GM21576 (cell line): ENCODE measurements at regions not wholly inside any gene's neighbourhood (a gene's known extent, or its start where the extent isn't known, plus 50 kb on each side); places are given as distances from the start of the nearest gene placed in this dataset.
"Not testable (repeated sequence)": the region's sequence is repeated elsewhere in the genome, so short reads cannot be mapped to it uniquely, and the experiment has no call there.

Experiments
- ATAC-seq: cut with Tn5 transposase; IDR thresholded peaks from one replicate; pipeline ENCODE4 v1.9.1; 2021; ENCODE audit warnings: mild to moderate bottlenecking, moderate library complexity; ENCODE audit not compliant: unreplicated experiment

DNA sequence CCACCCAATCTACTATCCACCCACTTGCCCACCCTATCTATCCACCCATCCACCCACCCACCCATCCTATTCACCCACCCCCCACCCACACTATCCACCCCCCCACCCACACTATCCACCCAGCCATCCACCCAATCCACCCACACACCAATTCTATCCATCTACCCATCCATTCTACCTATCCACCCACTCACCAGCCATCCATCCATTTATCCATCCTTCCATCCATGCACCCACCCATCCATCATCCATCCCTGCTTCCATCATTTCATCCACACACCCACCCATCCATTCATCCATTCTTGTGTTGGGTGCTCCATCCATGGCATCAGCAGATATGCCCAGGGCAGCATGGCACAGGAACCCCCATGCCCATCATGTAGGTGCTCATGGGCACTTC, 1206.6 kb downstream of the BRD1 start:
- ATAC-seq, result no peak

- not testable (repeated sequence) for ATAC-seq
Measured at GRCh38 chr22:48620460-48620859, 1207.2 kb downstream of the BRD1 start.

GRCh38 chr22:48619721-48620120, 1208.0 kb downstream of the BRD1 start:
- ATAC-seq, result no peak

DNA sequence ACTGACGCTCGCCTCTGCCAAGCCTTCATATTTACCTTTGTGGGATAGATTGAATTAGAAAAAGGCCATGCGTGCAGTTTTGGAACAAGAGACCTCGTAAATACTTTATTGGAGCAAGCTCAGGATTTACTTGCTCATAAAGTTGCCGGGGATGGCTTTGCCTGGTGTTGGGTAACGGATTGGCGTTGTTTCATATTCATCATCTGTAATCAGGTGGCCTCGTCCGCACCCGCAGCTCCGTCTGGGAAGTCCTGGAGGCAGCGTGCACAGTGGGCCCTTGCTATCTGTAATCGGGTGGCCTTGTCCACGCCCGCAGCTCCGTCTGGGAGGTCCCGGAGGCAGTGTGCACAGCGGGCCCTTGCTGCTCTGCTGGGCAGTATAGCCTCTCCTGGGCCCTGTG, 1209.3 kb downstream of the BRD1 start:
- ATAC-seq, result no peak

DNA sequence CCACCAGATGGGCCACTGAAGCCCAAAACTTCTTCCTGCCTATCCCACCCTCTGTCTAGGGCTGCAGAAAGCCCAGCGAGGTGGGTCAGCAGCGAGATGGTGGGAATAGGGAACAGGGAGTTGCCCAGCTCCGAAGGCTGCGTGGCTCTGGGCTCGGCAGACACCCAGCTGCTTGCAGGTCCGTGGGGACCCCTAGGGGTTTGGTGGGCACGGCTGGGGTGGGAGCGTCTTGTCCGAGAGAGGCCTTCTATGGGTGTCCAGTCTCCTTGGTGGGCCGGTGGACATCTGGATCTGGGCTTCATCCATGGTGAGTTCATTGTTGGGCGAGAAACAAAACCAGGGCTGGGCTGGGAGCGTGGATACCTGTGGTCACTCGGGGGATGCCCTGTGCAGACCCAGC, 1211.0 kb downstream of the BRD1 start:
- no peak for ATAC-seq

DNA sequence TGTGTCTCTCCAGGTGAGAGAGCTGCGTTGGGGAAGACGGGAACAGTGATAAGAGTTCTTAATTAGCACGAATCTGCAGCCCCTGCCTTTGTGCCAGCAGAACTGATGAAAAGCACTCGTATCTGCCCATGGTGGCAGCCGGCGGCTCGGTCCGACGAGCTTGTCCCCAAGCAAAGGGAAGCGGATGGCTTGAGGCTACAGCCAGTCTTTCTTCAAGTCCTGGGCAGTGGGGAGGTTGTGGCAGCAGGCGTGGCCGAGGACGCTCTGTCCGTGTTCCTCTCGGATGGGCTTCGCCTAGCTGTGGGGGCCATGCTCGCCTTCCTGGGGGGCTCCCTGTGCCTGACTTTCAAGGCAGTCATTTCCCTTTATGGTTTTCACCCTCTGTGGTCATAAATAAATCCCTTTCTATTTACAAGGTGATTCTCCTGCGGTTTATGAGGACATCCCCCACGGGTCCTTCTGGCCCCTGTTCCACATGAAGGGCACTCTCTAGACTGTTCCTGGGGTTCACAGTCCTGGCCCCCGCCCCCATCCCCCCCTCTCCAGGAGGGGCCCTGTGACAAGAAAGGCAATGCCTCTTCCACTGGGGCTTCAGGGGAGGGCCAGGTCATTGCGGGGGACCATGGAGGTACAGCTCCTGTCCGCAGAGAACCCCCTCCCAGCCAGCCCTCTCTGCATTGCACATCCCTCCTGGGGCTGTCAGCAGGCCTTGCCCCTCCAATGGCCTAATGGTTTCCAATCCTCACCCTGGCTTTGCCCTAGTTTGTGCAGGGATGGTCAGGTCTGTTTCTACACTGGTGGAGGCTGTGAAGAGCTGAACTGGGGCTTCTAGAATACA, 1212.3 kb downstream of the BRD1 start:
- no peak for ATAC-seq

- no peak for ATAC-seq
Measured at GRCh38 chr22:48613566-48614200, 1214.0 kb downstream of the BRD1 start.

GRCh38 chr22:48612077-48612995, 1215.3 kb downstream of the BRD1 start:
- ATAC-seq, result no peak

- no peak for ATAC-seq
Measured at GRCh38 chr22:48609279-48609865, 1218.3 kb downstream of the BRD1 start.

- no peak for ATAC-seq
Measured at GRCh38 chr22:48607901-48608662, 1219.6 kb downstream of the BRD1 start.

- no peak for ATAC-seq
Measured at GRCh38 chr22:48606684-48607307, 1220.9 kb downstream of the BRD1 start.

- no peak for ATAC-seq
Measured at GRCh38 chr22:48605856-48606481, 1221.7 kb downstream of the BRD1 start.

DNA sequence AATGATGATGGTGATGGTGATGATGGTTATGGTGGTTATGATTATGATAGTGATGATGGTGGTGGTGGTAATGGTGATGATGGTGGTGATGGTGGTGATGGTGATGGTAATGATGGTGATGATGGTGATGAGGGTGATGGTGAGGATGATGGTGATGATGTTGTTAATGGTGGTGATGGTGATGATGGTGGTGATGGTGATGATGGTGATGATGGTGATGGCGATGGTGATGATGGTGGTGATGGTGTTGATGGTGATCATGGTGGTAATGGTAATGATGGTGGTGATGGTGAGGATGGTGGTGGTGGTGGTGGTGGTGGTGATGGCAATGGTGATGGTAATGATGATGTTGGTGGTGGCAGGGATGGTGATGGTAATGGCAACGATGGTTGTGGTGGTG, 1222.5 kb downstream of the BRD1 start:
- ATAC-seq, result no peak

DNA sequence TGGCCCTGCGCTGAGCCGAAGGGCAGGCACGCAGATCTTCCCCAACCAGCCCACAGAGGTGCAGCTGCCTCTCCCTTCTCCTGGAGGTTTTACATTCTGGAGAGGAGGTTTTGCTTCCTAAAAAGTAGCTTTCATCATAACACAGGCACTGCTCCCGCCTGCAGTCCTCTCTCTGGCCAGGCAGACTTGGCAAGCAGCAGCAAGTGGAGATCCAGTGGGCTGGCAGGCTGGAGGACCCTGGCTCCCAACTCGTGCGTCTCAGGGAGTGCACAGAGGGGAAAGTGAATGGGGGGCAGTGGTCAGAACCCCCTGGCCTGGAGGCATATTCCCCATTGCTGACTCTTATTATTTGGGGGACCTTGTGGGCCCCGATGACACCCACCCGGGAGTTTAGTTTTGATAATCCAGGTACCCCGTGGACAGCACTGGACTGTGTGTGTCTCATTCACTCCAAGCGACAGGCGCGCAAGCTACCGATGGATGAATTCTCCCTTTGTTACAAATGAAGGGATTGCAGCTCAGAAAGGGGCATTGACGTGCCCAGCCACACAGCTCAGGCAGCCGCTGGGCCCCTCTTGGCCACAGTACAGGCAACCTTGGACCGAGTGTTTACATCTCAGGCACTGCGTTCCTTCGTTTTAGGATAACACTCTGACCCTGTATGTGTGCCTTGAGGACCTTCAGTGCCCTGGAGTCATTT, 1223.9 kb downstream of the BRD1 start:
- ATAC-seq, result no peak

DNA sequence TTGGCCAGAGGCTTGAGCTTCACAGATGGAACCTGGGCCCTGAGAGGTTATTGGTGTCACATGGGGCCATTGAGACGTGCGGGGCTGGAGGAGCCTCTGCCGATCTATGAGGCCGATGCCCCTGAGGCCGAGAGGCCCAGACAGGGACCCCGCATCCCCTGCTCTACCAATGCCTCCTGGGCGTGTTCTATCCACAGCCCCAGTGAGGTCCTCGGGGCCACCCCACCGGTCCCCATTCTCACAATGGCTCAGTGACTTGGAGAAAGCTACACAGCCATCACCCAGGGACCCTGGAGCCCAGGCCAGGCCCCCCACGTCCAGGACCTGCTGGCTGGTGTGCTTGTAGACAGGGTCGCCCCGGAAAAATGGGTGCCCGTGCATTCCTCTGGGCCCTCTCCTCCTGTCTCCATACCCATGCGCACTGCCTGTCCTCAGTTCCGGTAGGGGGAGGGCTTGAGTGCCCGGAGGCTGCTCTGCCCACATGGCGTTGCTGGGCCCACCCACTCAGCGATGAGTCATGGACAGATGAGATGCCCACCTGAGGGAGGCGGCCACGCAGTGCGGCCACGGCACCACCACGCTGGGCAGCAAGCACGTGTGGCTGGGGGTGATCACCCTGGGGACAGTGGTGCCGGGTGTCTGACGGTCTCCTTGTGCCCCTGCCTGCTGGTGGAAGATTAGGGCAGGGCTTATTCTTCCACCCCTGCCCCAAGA, 1224.7 kb downstream of the BRD1 start:
- no peak for ATAC-seq

GRCh38 chr22:48600681-48601080, 1227.0 kb downstream of the BRD1 start:
- ATAC-seq, result no peak

DNA sequence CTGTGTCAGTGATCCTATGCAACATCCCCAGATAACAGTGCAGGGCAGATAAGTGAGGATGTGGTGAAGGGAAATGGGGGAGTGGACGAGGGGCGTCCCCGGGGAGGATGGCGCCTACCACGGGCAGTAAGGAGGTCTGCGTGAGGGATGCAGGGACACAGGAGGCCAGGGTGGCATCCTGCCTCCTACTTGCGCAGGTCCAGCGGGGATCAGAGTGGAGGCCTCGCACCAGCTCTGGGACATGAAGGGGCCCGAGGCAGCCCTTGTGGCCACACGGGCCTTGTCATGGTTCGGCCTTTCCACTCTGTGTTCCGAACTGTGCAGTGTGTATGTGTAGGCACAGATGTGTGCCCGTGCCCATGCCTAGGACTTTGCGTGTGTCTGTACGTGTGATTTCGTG, 1227.5 kb downstream of the BRD1 start:
- ATAC-seq, result no peak

GRCh38 chr22:48599346-48599745, 1228.3 kb downstream of the BRD1 start:
- ATAC-seq, result no peak
